ENCODE measurements at regions not wholly inside any gene's neighbourhood (a gene's known extent, or its start where the extent isn't known, plus 50 kb on each side); places are given as distances from the start of the nearest gene placed in this dataset.

DNA sequence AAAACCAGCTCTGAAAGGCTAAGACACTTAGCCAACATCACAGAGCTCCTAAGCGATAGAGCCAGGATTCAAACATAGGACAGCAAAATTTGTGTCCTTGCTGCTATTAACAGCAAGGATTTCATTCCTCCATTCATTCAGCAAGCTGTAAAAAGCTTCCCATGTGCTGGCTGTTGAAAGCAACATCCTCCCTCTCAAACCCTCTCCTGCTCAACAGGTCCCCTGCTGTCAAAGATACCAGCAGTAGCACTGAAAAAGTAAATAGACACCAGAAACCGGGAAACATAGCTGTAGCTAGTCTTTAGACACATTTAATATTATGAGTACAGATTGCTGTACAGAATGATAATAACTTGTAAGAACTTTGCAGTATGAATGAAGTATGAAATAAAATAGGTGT is 52.6 kb upstream of the ADAMTSL1 start:
- DNase-seq = no peak

DNA sequence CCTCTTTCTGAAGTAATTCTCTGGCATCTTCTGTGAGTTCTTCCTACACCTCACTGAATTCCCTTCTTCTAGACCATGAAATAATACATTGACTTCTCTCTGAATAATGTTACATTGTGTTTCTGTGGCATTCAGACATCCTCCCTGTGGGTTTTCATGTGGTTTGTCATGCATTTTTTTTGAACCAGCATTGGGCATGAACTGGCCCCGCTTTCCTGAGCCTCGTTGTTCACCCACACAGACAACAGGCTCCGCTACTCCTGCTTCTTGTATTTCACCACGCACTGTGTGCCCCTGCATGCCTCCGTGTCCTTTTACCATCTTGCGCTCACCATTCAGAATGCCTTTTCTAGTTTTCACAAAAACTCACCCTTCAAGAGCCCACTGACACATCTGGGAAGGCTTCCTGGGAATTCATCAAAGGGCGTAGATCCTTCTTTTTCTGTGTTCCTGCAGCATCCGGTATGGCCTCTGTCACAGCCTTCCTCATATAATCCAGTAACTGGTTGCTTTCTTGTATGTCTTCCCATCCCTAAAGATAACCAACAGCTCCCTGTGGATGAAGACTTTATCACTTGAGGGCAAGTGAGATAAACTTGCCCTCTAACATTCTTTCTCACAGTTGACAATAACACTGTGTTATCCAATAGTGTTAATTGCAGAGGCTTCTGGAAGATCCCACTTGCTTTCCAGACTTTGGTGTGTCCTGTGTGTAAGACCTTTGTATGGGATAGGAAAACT is 51.5 kb upstream of the ADAMTSL1 start:
- DNase-seq = no peak

DNA sequence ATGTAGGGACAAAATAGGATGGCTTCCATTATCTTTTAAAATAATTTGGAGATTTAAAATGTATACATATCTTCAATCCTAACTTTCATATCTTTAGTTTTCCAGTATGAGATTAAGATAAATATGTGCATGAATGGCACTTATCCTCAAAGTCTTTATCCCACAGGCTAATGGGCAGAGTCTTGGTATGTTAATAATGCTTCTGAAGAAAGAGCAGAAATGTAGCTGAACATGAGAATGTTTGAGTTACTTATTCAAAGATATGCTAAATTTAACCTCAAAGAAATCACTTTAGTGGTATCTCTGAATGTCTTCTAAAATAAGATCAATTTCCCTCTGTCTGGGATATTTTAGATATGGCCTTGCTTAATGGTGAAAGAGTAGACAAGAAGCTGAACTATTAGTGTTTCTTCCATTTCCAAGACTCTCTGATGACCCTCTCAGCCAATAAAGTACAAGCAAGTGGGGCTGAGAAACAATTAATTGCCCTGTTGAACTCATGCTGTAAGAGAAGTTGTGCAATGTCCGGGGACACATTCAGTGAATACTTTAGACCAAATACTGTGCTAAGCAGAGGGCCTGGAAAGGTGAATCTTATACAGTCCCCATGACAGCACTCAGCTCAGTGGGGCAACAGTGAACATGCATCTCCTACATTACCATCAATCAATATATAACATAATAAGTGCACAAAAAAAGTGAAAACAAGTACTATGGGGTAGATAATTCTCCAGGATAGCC is 50.0 kb upstream of the ADAMTSL1 start:
- no peak for DNase-seq

All from CD4-positive, alpha-beta T cell treated with Interleukin-21 for 1 hour (primary cell).